GM12878 (cell line): ENCODE measurements at regions not wholly inside any gene's neighbourhood (a gene's known extent, or its start where the extent isn't known, plus 50 kb on each side); places are given as distances from the start of the nearest gene placed in this dataset.

Source experiments
- ETV6 ChIP-seq, 2 experiments: fragments of 450-650 bp in 1 of 2; IDR thresholded peaks in 1 of 2; conservative IDR thresholded peaks in 1 of 2; 2 replicates each; pipeline ENCODE4 v1.6.1; 2014; ENCODE audit warnings: antibody characterized with exemption in 1 of 2, borderline replicate concordance in 1 of 2, low read depth in 1 of 2, mild to moderate bottlenecking in 1 of 2, moderate library complexity in 1 of 2
- REST ChIP-seq: IDR thresholded peaks from 2 replicates; pipeline ENCODE4 v1.6.1; 2012; ENCODE audit warnings: mild to moderate bottlenecking, low read depth, low read length

DNA sequence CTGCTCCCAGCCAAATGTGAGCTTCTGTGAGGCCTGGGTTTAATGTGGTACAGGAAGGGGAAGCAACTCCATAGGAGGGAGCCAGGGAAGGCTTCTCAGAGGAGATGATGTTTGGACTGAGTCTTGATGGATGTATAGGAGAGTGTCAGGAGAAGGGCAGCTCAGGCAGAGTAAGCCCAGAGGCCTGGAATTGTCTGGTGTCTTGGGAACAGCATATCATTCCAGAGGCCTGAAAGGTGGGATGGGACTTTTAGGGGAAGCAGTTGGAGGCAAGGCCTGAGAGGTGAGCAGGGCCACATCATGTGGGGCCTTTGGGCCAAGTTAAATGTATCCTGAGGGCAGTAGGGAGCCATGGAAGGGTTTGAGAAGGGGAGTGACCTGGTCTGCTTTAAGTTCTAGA lies 148.6 kb upstream of the WNT4 start:
- TF ChIP-seq REST (no peak), ETV6 (conservative IDR thresholded peaks at IDR 0.05 in 1 of 2, IDR thresholded peaks at IDR 0.05 in 1 of 2; ENCODE audit: borderline replicate concordance in 1 of 2, low read depth in 1 of 2) (no peak)
